GOT3 (cell line): ENCODE measurements at regions not wholly inside any gene's neighbourhood (a gene's known extent, or its start where the extent isn't known, plus 50 kb on each side); places are given as distances from the start of the nearest gene placed in this dataset.
"Not testable (repeated sequence)": the region's sequence is repeated elsewhere in the genome, so short reads cannot be mapped to it uniquely, and the experiment has no call there.

Experiments
- DNase-seq: peaks from one replicate; lab custom pipeline; 2025; ENCODE audit warnings: mixed read lengths; lab: John Stamatoyannopoulos, UW

DNA sequence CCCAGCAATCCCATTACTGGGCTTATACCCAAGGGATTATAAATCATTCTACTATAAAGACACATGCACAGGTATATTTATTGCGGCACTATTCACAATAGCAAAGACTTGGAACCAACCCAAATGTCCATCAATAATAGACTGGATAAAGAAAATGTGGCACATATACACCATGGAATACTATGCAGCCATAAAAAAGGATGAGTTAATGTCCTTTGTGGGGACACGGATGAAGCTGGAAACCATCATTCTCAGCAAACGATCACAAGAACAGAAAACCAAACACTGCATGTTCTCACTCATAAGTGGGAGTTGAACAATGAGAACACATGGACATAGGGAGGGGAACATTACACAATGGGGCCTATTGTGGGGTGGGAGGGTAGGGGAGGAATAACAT is 224.4 kb upstream of the SERP2 start:
- not testable (repeated sequence) for DNase-seq

DNA sequence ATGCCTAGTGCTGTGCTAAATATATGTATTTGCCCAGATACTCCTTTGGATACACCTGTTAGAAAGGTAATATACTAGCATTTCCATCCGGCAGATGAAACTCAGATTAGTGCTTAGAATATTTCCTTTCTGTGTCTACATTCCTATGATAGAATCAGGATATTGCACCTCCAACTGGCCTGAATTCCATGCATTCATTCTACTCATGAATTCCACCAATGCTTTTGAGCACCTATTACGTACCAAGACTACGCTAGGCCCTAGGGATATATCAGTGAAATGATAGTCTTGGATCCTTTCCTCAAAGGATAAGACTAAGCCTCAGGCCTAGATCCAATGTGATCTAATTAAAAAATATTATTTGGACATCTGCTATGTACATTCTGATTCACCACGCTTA is 223.8 kb upstream of the SERP2 start:
- no peak for DNase-seq

DNA sequence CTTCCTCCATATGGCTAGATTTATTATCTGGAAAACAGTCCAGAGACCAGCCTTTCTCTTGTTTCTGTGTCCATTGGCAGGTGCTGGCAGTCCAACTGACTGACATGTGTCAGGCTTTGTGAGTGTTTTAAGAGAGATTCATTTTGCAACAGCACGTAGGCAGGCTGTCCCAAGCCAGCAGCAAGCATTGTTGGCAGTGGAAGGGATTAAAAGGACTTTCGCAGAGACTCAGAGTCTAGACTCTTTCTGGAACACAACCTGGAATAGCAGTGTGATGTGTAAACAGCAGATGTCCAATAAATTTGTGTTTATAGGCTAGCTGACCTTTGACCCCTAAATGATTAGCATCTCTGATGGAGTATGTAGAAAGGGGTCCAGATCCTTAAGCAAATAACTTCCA is 222.2 kb upstream of the SERP2 start:
- DNase-seq = no peak

DNA sequence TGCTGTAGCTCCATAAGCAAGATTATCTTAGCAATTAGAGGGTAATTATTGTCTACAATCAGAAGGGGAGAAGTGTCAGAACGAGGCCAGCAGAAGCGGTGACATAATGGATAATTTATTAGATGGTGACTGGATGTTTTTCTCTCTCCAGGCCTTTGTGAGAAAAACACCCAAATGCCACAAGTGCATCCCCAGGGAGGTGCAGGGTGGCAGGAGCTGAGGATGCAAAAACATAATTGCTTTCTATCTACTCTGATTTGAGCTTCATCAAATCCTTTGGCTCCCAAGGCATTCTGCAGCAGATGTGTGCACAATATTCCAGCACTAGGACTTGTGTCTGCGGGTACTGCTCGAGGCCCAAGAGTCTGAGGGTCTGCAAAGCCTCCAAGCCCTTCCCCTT is 220.1 kb upstream of the SERP2 start:
- DNase-seq = no peak

DNA sequence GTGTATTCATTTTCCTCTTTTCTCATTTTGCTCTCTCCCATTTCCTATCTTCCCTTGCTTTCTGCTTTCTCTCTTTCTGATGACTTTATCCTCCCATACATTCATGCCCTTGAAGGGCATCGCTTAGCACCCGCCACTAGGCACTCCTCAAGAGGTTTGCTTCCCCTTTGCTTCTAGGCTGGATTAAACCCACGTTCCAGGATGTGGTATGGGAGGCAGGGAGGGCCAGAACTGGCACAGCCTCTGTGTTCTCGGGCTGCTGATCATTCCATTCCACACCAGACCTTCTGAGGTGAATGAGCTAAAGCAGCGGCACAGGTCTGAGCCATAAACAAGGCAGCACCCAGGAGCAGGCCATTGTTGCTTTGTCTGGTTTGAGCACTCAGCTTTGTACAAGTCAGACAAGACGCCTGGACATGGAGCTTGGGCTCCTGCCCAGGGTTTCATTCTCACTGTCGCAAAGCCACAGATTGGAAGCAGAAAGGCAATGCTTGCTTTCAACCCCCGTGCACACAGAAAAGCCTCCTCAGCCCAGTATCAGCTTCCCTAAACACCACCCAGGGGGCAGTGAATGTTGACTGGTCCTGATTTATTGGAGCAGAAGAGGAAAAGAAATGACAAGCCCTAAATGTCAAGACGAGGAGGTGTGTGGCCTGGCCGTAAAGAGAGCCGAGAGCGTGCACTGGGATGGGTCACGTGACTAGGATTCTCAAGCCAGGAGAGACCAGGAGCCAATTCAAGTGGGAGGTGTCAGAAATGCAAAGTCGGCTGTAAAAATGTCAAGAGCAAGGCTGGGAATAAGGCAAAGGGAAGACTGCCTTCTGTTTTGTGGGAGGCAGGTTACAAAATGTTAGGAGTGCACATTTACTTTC is 218.0 kb upstream of the SERP2 start:
- no peak for DNase-seq

DNA sequence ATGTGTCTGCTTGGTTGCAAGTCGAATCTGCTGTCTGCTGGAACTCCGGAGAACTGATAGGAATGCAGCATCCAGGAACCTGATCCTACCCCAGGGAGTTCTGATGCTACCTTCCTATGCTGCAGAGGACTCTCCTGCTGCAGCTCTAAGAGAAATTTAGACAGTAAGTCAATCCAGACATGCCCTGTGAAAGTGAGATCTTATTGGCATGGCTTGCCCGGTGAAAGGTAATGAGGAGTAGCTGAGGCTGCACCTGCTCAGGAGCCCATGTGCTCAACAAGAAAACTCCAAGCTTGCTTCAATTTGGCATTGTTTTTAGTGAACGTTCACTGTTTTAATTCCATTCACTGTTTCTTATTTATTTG is 217.3 kb upstream of the SERP2 start:
- DNase-seq = no peak

DNA sequence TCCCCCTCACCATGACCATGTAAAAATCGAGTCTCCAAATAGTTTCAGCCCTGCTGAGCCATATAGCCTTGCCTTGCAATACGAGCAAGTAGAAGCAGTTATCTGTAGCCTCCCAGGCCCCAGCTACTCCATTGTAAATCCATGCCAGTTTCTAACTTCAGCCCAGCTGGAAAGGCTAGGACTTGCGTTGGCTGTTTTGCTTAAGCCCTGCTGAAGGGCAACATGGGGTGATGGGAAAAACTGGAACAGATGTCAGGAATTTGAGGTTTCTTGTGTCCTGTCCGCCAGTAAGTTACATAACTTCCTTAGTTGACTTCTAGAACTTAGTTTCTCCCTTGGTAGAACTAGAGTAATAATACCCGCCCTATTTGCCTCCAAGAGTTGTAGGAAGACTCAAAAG is 216.0 kb upstream of the SERP2 start:
- DNase-seq = no peak

DNA sequence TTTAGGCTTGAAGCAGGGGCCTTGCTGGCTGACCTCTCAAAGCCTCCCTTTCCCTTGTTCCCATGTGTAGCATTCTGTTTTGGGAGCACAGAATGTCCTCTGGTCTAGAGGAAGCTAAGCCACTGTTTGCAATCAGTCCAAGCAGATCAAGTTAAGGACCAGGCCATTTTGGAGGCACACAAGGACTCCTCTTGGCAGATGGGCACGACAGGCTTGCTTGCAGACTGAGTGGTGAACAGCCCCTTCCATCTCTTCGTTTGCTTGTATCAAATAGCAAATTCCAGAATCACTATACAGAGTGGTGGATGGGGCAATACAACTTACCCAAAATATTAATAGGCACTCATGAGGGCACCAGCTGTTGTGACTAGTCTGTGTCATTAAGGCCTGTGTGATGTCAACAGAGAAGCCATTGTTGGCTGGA is 215.5 kb upstream of the SERP2 start:
- DNase-seq = no peak

DNA sequence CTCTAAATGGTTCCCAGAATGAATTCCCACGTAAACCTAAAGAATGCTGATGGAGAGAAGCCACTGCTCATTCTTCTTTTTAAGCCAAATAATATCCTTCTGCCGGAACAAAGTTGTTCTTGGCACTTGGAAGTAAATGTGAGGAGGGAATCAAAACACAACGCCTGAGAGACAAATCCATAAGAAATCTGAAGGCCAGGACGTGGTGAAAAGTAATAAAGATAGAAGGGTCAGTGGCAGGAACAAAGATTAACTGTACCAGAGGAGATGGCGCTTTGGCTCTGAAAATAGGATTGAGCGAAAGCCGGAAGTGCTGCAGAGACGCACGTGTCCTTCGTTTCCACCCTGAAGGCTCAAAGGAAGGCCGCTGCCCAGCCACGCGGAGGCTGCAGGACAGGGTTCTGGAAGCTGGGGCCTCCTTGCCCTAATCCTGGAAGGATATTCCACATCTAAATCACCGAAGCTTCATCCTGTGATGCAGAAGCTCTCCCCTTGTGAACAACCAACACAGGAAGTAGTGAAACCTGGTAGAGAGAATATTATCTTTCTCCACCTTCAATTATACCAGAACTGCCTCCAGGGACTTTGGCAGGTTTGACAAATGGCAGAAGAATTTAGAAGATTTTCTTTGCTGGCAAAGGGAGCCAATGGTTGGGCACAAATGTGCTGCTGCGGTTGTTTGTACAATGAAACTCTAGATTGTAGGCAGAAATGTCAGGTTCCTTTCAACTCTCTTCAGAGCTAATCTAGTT is 214.6 kb upstream of the SERP2 start:
- DNase-seq = no peak

DNA sequence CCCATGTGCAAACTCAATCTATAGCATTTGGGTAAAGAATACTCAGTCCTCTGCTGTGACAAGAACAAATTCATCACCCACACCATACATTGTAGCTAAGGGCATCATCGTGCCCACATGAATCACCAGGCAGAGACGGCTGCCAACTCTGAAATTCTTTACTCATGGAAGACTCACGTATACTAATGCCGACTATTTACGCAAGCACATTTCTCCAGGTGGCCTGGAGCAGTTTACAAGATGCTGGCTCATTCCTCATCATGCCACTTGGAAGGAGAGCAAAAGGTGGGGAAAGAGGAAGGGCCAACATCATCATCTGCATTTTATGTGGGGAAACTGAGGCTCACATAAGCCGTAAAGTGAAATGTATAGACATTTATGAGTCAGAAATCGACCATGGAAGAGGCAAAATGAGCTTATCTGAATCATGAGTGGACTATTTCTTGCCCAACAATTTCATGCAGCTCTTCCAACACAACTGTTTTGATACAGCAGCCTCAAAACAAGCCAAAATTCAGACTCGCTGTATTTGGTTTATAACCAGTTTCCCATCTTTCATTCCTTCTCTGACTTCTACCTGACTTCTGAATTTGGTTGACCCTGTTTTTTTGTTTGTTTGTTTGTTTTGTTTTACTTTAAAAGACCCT is 213.9 kb upstream of the SERP2 start:
- no peak for DNase-seq

DNA sequence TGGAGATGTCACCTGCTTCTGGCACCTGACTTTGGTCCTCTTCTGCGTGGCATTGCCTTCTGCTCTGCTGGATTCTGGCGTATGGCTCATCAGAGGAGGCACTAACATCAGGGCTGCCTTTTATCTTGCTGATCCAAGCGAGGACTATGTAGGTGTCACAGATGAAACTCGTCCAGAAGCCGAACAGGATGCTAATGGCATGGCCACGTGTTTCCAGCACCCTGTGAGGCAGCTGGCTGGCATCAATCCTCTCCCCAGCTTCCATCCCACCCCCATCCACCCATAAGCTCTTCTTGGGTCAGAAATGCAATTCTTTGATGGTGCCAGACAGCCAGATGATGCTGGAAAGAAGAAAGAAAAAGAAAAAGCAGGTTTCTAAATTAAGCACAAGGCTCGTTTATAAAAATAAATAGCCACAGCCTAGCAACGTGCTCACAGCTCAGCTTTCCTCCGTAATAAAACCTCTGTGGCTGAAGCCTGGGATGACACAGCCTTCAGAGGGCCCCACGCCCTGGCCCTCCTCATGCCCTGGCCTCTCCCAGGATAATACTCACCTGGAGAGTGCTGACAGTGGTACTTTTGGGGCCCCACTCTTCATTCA is 212.9 kb upstream of the SERP2 start:
- DNase-seq = no peak

DNA sequence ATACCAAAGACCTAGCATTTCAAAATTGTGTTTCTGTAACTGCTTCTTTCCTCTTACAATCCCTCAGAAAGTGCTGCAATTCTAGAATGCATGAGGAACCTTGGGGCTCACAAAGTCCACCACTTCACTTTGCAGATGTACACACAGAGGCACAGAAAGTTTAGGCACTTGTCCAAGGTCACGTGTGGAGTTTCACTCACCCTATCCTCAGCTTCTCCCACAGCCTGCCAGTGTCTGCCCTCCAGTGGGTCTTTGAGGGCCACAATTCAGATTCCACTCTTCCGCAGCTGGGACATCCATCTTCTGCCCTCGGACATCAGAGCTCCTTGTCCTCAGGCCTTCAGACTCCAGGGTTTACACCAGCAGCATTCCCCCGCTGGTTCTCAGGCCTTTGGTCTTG is 210.5 kb upstream of the SERP2 start:
- DNase-seq = no peak

DNA sequence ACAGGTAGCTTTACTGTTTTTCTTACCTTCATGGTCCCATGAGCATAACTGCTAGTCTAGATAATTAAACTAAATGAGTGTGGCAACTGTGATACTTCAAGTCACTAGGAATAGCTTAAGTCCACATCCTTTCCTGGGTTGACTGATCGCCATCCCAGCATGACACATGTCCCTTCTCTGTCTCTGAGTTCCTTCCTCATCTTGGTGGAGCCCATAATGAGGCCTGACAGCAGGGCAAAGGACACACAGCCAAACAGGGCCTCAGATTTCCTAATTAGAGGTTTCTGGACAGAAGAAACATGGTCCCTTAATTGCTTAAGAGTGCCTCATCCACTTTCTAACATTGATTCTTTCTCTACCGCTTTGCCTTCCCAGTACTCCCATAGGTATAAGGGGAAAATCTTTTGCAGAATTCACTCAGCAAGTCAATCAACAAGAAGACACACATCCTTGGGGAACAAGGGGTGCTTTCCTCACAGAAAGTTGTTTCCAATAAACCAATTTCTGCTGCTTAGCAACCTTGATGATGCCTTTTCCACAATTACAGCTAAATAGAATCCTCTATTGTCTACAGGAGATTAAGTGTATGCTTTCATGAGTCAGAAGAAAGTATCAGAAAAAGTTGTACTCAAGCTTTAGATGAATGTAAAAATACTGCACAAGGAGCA is 208.3 kb upstream of the SERP2 start:
- DNase-seq = no peak

DNA sequence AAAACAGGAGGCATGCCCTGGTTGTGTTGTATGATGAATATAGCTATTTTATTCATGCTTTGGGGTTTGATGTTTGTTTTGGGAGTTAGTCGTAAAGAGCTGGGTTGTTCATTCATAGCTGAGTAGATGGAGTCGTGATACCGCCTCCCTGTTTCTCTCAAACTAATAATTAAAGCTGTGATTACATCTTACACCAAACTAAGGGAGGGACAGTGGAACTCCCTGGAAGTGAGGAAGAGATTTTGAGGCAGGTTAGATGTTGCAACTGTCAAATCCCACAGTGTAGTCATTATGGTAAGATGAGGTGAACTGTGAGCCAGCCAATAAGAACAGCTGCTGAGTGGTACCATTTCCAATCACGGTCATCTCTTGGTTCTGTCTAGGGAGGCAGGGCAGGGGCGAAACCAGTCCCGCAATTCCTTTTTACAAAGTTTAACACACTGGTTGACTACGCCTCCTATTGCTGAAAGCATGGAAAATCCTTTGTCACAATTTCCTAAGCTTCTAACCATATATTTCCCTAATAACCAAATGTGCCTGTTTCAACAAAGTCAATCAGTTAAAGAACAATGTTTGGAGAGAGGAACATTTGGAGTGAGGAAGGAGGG is 207.6 kb upstream of the SERP2 start:
- DNase-seq = no peak

DNA sequence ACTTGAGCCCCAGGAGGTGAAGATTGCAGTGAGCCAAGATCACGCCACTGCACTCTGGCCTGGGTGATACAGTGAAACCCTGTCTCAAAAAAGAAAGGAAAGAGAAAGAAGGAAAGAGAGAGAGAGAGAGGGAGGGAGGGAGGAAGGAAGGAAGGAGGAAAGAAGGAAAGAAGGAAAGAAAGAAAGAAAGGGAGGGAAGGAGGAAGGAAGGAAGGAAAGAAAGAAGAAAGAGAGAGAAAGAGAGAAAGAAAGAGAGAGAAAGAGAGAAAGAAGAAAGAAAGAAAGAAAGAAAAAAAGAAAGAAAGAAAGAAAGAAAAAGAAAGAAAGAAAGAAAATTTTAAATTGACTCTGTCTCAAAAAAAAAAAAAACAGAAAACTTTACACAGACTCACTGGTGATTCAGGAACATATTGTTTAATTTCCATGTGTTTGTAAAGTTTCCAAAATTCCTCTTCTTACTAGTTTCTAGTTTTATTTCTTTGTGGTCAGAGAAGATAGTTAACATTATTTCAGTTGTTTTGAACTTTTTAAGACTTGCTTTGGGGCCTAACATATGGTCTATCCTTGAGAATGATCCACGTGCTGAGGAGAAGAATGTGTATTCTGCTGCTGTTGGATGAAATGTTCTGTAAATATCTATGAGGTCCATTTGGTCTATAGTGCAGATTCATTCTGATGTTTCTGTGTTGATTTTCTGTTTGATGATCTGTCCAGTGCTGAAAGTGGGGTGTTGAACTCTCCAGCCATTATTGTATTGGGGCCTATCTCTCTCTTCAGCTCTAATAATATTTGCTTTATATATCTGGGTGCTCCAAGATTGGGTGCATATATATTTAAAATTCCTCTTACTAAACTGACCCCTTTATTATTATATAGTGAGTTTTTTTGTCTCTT is 204.4 kb upstream of the SERP2 start:
- no peak for DNase-seq

DNA sequence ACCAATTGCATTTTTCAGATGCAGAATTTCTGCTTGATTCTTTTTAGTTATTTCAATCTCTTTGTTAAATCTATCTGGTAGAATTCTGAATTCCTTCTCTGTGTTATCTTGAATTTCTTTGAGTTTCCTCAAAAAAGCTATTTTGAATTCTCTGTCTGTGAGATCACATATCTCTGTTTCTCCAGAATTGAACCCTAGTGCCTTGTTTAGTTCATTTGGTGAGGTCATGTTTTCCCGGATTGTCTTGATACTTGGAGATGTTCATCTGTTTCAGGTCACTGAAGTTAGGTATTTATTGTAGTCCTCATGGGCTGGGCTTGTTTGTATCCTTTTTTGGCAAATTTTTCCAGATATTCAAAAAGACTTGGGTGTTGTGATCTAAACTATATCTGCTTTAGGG is 202.9 kb upstream of the SERP2 start:
- no peak for DNase-seq

DNA sequence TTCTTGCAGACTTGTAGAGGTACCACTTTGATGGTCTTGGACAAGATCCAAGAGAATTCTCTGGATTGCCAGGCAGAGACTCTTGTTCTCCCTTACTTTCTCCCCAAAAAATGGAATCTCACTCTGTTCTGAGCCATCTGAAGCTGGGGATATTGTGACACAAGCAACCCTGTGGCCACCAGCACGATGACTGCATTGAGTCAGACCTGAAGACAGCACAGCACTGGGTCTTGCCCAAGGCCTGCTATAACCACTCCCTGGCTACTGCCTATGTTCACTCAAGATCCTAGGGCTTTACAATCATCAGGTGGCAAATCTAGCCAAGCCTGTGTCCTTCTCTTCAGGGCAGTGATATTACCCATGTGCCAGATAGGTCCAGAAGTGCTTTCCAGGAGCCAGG is 202.5 kb upstream of the SERP2 start:
- no peak for DNase-seq

DNA sequence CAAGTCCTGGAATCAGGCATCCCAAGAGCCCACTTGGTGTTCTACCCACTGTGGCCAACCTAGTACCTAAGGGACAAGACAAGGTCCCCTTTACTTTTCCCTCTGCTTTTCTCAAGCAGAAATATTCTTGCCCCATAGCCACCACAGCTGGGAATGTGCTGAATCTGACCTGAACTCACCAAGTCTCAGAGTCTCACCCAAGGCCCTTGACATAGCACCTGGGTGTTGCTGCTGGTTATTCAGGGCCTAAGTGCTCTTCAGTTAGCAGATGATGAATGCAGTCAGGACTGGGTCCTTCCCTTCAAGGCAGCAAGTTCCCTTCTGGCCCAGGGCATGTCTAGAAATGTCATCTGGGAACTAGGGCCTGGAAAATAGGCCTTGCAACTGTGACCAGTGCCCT is 201.8 kb upstream of the SERP2 start:
- no peak for DNase-seq

DNA sequence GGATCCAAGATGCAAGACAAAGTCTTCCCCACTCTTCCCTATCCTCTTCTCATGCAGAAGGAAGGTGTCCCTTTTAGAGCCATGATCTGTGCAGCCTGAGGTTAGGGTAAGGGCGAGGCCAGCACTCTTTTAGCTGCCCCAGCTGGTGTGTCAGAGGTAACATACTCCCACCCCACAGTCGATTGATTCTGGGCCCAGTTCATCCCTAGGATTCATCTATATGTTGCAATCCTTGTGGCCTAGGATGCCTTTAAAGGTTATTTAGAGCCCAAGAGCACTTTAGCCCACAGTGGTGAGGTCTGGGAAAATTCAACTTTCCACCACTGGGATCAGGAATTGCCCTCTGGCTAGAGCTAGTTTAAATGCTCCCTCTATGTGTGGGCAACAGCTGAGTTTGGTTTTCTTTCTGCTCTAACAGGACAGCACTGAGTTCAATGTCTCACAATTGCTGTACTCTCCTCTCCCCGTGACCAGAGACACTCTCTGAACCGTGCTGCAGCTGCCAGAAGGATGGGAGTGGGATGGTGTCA is 201.3 kb upstream of the SERP2 start:
- DNase-seq = no peak

DNA sequence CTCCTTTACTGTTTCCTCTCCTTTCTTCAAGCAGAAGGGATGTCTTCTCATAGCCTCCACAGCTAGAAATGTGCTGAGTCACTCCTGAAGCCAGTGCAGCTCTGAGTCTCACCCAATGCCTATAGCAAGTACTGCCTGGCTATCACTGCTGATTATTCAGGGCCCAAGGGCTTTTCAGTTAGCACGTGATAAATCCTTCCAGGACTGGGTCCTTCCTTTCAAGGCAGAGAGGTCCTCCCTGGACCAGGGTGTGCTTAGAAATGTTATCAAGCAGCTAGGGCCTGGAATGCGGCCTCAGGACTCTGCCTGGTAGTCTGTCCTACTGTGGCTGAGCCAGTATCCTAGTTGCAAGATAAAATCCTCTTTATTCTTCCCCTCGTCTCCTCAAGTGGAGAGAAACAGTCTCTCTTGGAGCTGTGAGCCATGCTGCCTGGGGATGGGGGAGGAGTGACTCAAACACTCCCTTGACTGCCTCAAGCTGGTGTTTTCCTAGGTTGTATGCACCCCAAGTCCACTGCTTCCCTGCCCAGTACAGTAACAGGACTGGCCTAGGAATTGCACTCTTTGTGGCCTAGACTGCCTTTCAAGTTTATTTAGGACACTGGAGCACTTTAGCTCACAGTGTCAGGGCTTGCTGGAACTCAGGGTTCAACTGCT is 198.7 kb upstream of the SERP2 start:
- DNase-seq = no peak
